ENCODE measurements at regions not wholly inside any gene's neighbourhood (a gene's known extent, or its start where the extent isn't known, plus 50 kb on each side); places are given as distances from the start of the nearest gene placed in this dataset.

- no peak for TF ChIP-seq CTCF (IDR thresholded peaks at IDR 0.05)
- no peak for TF ChIP-seq POLR2A (IDR thresholded peaks at IDR 0.05)
Measured at GRCh38 chr16:62876133-62876532, 839.9 kb upstream of the CDH8 start.

Measured in thyroid gland (tissue), 4 donors.